Hepatocyte (in vitro differentiated cells): ENCODE measurements at regions not wholly inside any gene's neighbourhood (a gene's known extent, or its start where the extent isn't known, plus 50 kb on each side); places are given as distances from the start of the nearest gene placed in this dataset.
"Not testable (repeated sequence)": the region's sequence is repeated elsewhere in the genome, so short reads cannot be mapped to it uniquely, and the experiment has no call there.

ENCODE experiments used
- DNase-seq: peaks from one replicate; pipeline ENCODE4 v3.0.0-alpha.2; 2016; ENCODE audit warnings: low spot score
- H2AFZ ChIP-seq: fragments of 200-600 bp; sonication (generic); 2 replicates; pipeline ENCODE4 v1.6.0; 2016; ENCODE audit warnings: antibody characterized with exemption, mild to moderate bottlenecking
- H3K27ac ChIP-seq: fragments of 200-600 bp; sonication (generic); 2 replicates; pipeline ENCODE4 v1.5.1; 2016; ENCODE audit warnings: mild to moderate bottlenecking
- H3K27me3 ChIP-seq: fragments of 200-600 bp; sonication (generic); 2 replicates; pipeline ENCODE4 v1.6.1; 2016
- H3K36me3 ChIP-seq: fragments of 200-600 bp; sonication (generic); replicated peaks from 2 replicates; pipeline ENCODE4 v1.5.1; 2016; ENCODE audit warnings: low read depth; ENCODE audit not compliant: insufficient read depth
- H3K4me1 ChIP-seq: fragments of 200-600 bp; sonication (generic); 2 replicates; pipeline ENCODE4 v1.5.1; 2016; ENCODE audit warnings: mild to moderate bottlenecking, moderate library complexity; ENCODE audit not compliant: insufficient read depth
- H3K4me2 ChIP-seq: fragments of 200-600 bp; sonication (generic); 2 replicates; pipeline ENCODE4 v1.6.0; 2016
- H3K4me3 ChIP-seq: fragments of 200-600 bp; sonication (generic); 2 replicates; pipeline ENCODE4 v1.5.1; 2016; ENCODE audit warnings: mild to moderate bottlenecking
- H3K79me2 ChIP-seq: fragments of 200-600 bp; sonication (generic); 2 replicates; pipeline ENCODE4 v1.6.0; 2017; ENCODE audit warnings: mild to moderate bottlenecking
- H3K9me2 ChIP-seq: fragments of 200-600 bp; sonication (generic); replicated peaks from 2 replicates; pipeline ENCODE4 v1.6.0; 2017; ENCODE audit warnings: mild to moderate bottlenecking; ENCODE audit not compliant: insufficient read depth
- H3K9me3 ChIP-seq: fragments of 200-600 bp; sonication (generic); 2 replicates; pipeline ENCODE4 v1.5.1; 2016; ENCODE audit warnings: low read depth, mild to moderate bottlenecking
- H4K20me1 ChIP-seq: fragments of 200-600 bp; sonication (generic); 2 replicates; pipeline ENCODE4 v1.6.0; 2016; ENCODE audit warnings: mild to moderate bottlenecking; ENCODE audit not compliant: insufficient read depth, poor library complexity, severe bottlenecking
- CTCF ChIP-seq: fragments of 200-600 bp; sonication (generic); IDR thresholded peaks from 2 replicates; pipeline ENCODE4 v1.5.1; 2016; ENCODE audit warnings: antibody characterized with exemption, mild to moderate bottlenecking; ENCODE audit not compliant: poor library complexity
- EZH2 ChIP-seq: fragments of 200-600 bp; sonication (generic); IDR thresholded peaks from 2 replicates; pipeline ENCODE4 v1.6.1; 2016; ENCODE audit warnings: antibody characterized with exemption, mild to moderate bottlenecking, borderline replicate concordance
- EZH2phosphoT487 ChIP-seq: fragments of 200-600 bp; sonication (generic); IDR thresholded peaks from one replicate; pipeline ENCODE4 v1.6.1; 2018; ENCODE audit warnings: antibody characterized with exemption, mild to moderate bottlenecking, low read depth, moderate library complexity; ENCODE audit not compliant: unreplicated experiment, severe bottlenecking
- WGBS: methylation state at CpG from one replicate; pipeline ENCODE4 v1.1.6; 2016; ENCODE audit warnings: low lambda C conversion rate; ENCODE audit errors: missing lambda C conversion rate; 5-methylcytosine and 5-hydroxymethylcytosine counted together

GRCh38 chr5:28602429-28602828, 1564.0 kb upstream of the CDH9 start:
- Histone ChIP-seq H3K9me3 (no peaks in the 10 kb centered on the region), H3K4me1 (no peaks in the 10 kb centered on the region), H3K27ac (no peak overlapping the region), H3K9me2 (no peaks in the 10 kb centered on the region), H3K4me3 (no peak overlapping the region), H3K36me3 (no peaks in the 10 kb centered on the region), H3K79me2 (no peaks in the 10 kb centered on the region), H3K4me2 (no peak overlapping the region), H4K20me1 (no peaks in the 10 kb centered on the region), H3K27me3 (no peaks in the 10 kb centered on the region), H2AFZ (no peak overlapping the region)
- WGBS = 79% methylated on average over 2 of the region's 2 CpGs
- no peak for DNase-seq
- TF ChIP-seq CTCF (no peak), EZH2 (no peak), EZH2phosphoT487 (no peak)

GRCh38 chr5:28596707-28597106, 1558.3 kb upstream of the CDH9 start:
- H3K27ac ChIP-seq, H3K4me1 ChIP-seq, H3K9me2 ChIP-seq, DNase-seq, H3K4me2 ChIP-seq, H3K27me3 ChIP-seq, H3K79me2 ChIP-seq, H2AFZ ChIP-seq, H3K9me3 ChIP-seq, H4K20me1 ChIP-seq, H3K4me3 ChIP-seq, H3K36me3 ChIP-seq: not testable (repeated sequence)
- 98% methylated on average over 7 of the region's 26 CpGs for WGBS

GRCh38 chr5:28580616-28581015, 1542.2 kb upstream of the CDH9 start:
- Histone ChIP-seq H3K27ac (no peak overlapping the region), H3K4me2 (no peak overlapping the region), H3K36me3 (no peaks in the 10 kb centered on the region), H3K4me3 (no peak overlapping the region), H3K4me1 (no peaks in the 10 kb centered on the region), H3K9me2 (no peaks in the 10 kb centered on the region), H3K9me3 (no peaks in the 10 kb centered on the region), H2AFZ (no peak overlapping the region), H4K20me1 (no peaks in the 10 kb centered on the region), H3K27me3 (no peaks in the 10 kb centered on the region), H3K79me2 (no peaks in the 10 kb centered on the region)
- DNase-seq = no peak
- TF ChIP-seq EZH2 (no peak), CTCF (no peak), EZH2phosphoT487 (no peak)
- WGBS = 87% methylated on average over 4 of the region's 4 CpGs

- no peak overlapping the region for H3K27ac ChIP-seq
- H3K4me3 ChIP-seq = no peak overlapping the region
- no peaks in the 10 kb centered on the region for H3K9me3 ChIP-seq
- no peaks in the 10 kb centered on the region for H4K20me1 ChIP-seq
- WGBS = 49% methylated on average over 2 of the region's 2 CpGs
- H3K79me2 ChIP-seq = no peaks in the 10 kb centered on the region
- no peak overlapping the region for H3K4me2 ChIP-seq
- no peaks in the 10 kb centered on the region for H3K36me3 ChIP-seq
- H3K9me2 ChIP-seq = no peaks in the 10 kb centered on the region
- no peaks in the 10 kb centered on the region for H3K4me1 ChIP-seq
- H2AFZ ChIP-seq = no peak overlapping the region
- peak; percentile 10 for DNase-seq
- H3K27me3 ChIP-seq = no peaks in the 10 kb centered on the region
- TF ChIP-seq CTCF = peak; percentile 17
- TF ChIP-seq EZH2 = no peak
- no peak for TF ChIP-seq EZH2phosphoT487
Observed at GRCh38 chr5:28576022-28576421, 1537.6 kb upstream of the CDH9 start.
